ENCODE measurements at regions not wholly inside any gene's neighbourhood (a gene's known extent, or its start where the extent isn't known, plus 50 kb on each side); places are given as distances from the start of the nearest gene placed in this dataset.

DNA sequence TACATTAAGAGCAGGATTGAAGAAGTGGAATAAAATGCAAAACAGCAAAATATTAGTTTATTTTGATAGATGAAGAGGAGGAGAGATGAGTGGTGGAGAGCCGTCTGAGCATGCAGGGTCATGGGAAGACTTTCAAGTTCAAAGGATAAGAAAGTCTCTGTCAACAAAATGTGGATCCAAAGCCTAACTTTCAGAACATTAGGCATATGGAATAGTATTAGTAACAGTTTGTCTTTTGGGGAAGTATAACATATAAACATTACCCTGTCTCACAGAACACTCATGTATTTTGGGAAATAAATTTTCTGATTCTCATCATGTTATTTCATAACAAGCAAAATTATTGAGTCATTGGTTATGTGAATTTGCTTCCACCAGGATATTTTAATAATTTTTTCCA, 104.3 kb upstream of the CEP126 start:
- DNase-seq (ENCODE audit: low read depth in 1 of 2, low spot score in 1 of 2): no peak
- Histone ChIP-seq H3K27me3 (no peaks in the 10 kb centered on the region), H3K36me3 (no peaks in the 10 kb centered on the region), H3K4me1 (ENCODE audit: low read depth) (no peaks in the 10 kb centered on the region), H3K27ac (no peak overlapping the region), H3K9me3 (ENCODE audit: low read depth) (no peaks in the 10 kb centered on the region), H3K4me3 (no peak overlapping the region)
- TF ChIP-seq, protein P1, sequence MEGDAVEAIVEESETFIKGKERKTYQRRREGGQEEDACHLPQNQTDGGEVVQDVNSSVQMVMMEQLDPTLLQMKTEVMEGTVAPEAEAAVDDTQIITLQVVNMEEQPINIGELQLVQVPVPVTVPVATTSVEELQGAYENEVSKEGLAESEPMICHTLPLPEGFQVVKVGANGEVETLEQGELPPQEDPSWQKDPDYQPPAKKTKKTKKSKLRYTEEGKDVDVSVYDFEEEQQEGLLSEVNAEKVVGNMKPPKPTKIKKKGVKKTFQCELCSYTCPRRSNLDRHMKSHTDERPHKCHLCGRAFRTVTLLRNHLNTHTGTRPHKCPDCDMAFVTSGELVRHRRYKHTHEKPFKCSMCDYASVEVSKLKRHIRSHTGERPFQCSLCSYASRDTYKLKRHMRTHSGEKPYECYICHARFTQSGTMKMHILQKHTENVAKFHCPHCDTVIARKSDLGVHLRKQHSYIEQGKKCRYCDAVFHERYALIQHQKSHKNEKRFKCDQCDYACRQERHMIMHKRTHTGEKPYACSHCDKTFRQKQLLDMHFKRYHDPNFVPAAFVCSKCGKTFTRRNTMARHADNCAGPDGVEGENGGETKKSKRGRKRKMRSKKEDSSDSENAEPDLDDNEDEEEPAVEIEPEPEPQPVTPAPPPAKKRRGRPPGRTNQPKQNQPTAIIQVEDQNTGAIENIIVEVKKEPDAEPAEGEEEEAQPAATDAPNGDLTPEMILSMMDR (IDR thresholded peaks at IDR 0.05; ENCODE audit: low read depth, low read length): no peak

DNA sequence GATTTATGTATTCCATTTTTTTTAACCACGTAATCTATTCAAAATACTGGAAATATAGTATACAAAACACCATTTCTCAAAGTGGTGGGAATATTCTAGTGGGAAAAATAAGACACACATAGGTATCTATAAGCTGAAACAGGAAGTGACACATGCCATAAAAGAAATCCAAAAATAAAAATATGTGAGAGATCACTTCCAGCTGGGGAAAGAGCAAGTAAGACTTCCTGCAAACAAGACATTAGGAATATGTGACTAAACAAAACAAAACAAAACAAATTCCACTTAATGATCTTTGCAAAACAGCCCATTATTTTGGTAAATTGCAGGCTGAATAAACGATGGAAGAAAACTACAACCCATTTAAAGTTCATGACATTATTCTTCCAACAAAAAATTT, 107.3 kb upstream of the CEP126 start:
- DNase-seq (ENCODE audit: low read depth in 1 of 2, low spot score in 1 of 2): no peak
- Histone ChIP-seq H3K9me3 (ENCODE audit: low read depth) (no peaks in the 10 kb centered on the region), H3K36me3 (no peaks in the 10 kb centered on the region), H3K4me3 (no peak overlapping the region), H3K4me1 (ENCODE audit: low read depth) (no peaks in the 10 kb centered on the region), H3K27me3 (no peaks in the 10 kb centered on the region), H3K27ac (no peak overlapping the region)
- TF ChIP-seq, protein P1 (IDR thresholded peaks at IDR 0.05; ENCODE audit: low read depth, low read length): no peak

DNA sequence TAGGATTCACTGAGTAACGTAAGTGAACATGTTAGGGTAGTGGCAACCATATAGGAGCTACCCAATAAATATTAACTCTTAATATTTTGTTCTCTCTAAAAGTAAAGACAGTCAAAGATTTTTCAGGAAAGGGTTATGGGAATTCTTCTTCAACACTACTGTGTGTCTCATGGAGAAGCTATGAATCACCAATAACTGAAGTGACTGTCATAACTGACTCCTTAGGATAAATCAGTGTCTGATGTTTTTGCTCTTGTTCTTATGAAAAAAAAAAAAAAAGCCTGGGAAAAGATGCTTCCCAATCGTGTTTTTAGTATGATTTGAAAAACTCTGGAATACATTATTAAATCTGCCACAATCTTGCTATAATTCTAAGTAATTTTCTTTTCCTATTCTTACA, 111.2 kb upstream of the CEP126 start:
- DNase-seq (ENCODE audit: low read depth in 1 of 2, low spot score in 1 of 2): no peak
- Histone ChIP-seq H3K4me3 (no peak overlapping the region), H3K27me3 (no peaks in the 10 kb centered on the region), H3K9me3 (ENCODE audit: low read depth) (no peaks in the 10 kb centered on the region), H3K36me3 (no peaks in the 10 kb centered on the region), H3K27ac (no peak overlapping the region), H3K4me1 (ENCODE audit: low read depth) (no peaks in the 10 kb centered on the region)
- TF ChIP-seq, protein P1 (IDR thresholded peaks at IDR 0.05; ENCODE audit: low read depth, low read length): no peak

DNA sequence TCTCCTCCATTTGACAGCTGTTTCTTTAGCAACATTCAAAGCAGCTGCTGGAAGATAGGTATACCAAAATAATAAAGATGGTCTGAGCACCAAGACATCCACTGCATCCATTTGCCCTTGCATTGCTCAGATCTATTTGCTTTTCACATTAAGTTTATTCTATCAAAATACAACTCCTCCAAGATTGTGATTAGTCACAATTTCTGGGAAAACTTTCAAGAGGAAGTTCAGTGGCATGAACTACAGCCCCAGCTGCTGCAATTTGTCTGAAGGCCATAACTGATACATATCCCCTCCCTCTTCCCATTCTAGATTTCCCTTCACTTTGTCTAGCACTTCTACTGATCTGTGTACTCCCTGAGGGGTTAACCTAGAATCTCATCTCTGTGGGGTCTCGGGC, 117.5 kb upstream of the CEP126 start:
- no peaks in the 10 kb centered on the region for H3K4me1 ChIP-seq (ENCODE audit: low read depth)
- TF ChIP-seq, protein P1 (IDR thresholded peaks at IDR 0.05; ENCODE audit: low read depth, low read length): no peak
- H3K4me3 ChIP-seq: no peak overlapping the region
- H3K9me3 ChIP-seq (ENCODE audit: low read depth): no peaks in the 10 kb centered on the region
- peak in 1 of 2 donors; percentile 1 for DNase-seq (ENCODE audit: low read depth in 1 of 2, low spot score in 1 of 2)
- H3K27ac ChIP-seq: no peak overlapping the region
- H3K27me3 ChIP-seq: no peaks in the 10 kb centered on the region
- H3K36me3 ChIP-seq: no peaks in the 10 kb centered on the region

DNA sequence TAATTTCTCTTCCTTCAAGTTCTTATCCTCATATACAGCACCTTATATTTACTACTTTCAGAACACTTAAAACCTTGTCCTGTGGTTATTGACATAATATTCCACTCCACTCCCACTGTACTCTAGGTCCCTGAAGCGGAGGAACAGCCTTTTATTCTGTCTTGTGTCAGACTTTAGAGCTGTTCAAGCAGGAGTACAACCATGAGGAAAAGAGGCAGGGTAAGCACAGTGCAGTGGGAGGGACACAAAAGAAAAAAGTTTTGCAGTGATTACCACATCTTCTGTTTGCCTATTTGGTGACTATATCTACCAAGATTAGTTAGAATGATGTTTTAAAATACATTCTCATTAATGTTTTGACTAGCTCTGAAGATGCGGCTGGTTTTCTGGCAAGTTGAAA, 122.0 kb upstream of the CEP126 start:
- Histone ChIP-seq H3K27me3 (no peaks in the 10 kb centered on the region), H3K4me3 (no peak overlapping the region), H3K9me3 (ENCODE audit: low read depth) (no peaks in the 10 kb centered on the region), H3K4me1 (ENCODE audit: low read depth) (no peaks in the 10 kb centered on the region), H3K36me3 (no peaks in the 10 kb centered on the region), H3K27ac (no peak overlapping the region)
- TF ChIP-seq, protein P1 (IDR thresholded peaks at IDR 0.05; ENCODE audit: low read depth, low read length): no peak
- no peak for DNase-seq (ENCODE audit: low read depth in 1 of 2, low spot score in 1 of 2)

DNA sequence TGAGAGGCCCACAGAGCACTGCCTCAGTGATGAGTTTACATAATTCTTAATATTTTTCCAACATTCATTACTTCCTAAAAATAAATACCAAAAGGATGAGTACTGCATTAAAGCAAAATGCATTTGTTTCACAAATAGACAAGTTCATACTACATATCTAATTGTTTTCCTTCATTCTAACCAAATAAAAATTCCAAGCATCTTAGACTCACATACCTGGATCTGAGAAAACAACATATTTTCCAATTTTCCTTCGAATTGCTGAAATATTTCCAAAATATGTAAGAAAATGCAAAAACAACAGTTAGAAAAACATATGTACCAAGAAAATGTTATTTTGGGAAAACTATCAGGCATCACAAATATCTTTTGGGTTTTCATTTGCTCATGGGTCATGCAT, 127.9 kb upstream of the CEP126 start:
- Histone ChIP-seq H3K36me3 (no peaks in the 10 kb centered on the region), H3K27ac (no peak overlapping the region), H3K4me3 (no peak overlapping the region), H3K4me1 (ENCODE audit: low read depth) (no peaks in the 10 kb centered on the region), H3K9me3 (ENCODE audit: low read depth) (no peaks in the 10 kb centered on the region), H3K27me3 (no peaks in the 10 kb centered on the region)
- TF ChIP-seq, protein P1 (IDR thresholded peaks at IDR 0.05; ENCODE audit: low read depth, low read length): no peak
- DNase-seq (ENCODE audit: low read depth in 1 of 2, low spot score in 1 of 2): no peak

Data from cardiac muscle cell (in vitro differentiated cells and primary cell).